Right lobe of liver (tissue), 6 donors: ENCODE measurements at regions not wholly inside any gene's neighbourhood (a gene's known extent, or its start where the extent isn't known, plus 50 kb on each side); places are given as distances from the start of the nearest gene placed in this dataset.

ENCODE experiments used
- ATAC-seq, 4 donors: fragments of 200-7000 bp; cut with Tn5 transposase; one replicate each; pipeline ENCODE4 v1.9.1; 2020; ENCODE audit warnings: mild to moderate bottlenecking in 4 of 4, moderate library complexity in 4 of 4
- DNase-seq, 3 donors: peaks; one replicate each; pipeline ENCODE4 v3.0.0-alpha.2; 2020
- H3K27ac ChIP-seq, 3 donors: fragments of 200-600 bp; one replicate each; pipeline ENCODE4 v1.8.0; 2022
- H3K27me3 ChIP-seq, 2 donors: fragments of 200-600 bp; one replicate each; pipeline ENCODE4 v1.8.0; 2022
- H3K36me3 ChIP-seq, 4 donors: fragments of 200-600 bp; sonication (generic) in 1 of 4; one replicate each; pipeline versions ENCODE4 v1.5.1 to v1.8.0; 2017 to 2022; ENCODE audit warnings: control low read depth in 1 of 4
- H3K4me1 ChIP-seq, 4 donors: fragments of 200-600 bp; sonication (generic) in 1 of 4; one replicate each; pipeline versions ENCODE4 v1.5.1 to v1.8.0; 2017 to 2022; ENCODE audit warnings: control low read depth in 1 of 4
- H3K4me3 ChIP-seq, 3 donors: fragments of 200-600 bp; one replicate each; pipeline ENCODE4 v1.8.0; 2022
- H3K9me3 ChIP-seq, 4 donors: fragments of 200-600 bp; sonication (generic) in 1 of 4; one replicate each; pipeline versions ENCODE4 v1.5.1 to v1.8.0; 2017 to 2022; ENCODE audit warnings: control low read depth in 1 of 4
- CTCF ChIP-seq, 4 donors: fragments of 200-600 bp in 3 of 4; fragments of 450-650 bp in 1 of 4; IDR thresholded peaks; one replicate each; pipeline versions ENCODE4 v1.5.1 to v1.8.0; 2016 to 2022; ENCODE audit warnings: antibody characterized with exemption in 4 of 4, mild to moderate bottlenecking in 2 of 4
- POLR2A ChIP-seq: fragments of 450-650 bp; IDR thresholded peaks from one replicate; pipeline ENCODE4 v1.6.1; 2017; ENCODE audit warnings: antibody characterized with exemption, mild to moderate bottlenecking
- WGBS: methylation state at CpG from one replicate; pipeline ENCODE4 v1.1.6; 2018; ENCODE audit warnings: low coverage, low lambda C conversion rate; ENCODE audit not compliant: insufficient coverage; ENCODE audit errors: missing lambda C conversion rate; 5-methylcytosine and 5-hydroxymethylcytosine counted together
- intact Hi-C, 2 donors: fragments of 100-400 bp; cut with DNase I; formaldehyde crosslinking; loops; one replicate each; pipeline versions ENCODE4 v1.11.2 to v1.14.1; 2022
- donor health status: DM: no; HTN: yes; CAD: no.
- donor health status: DM: no; HTN: no; CAD: no.
- donor health status: DM: no; HTN: no; CAD: no.
- donor health status: DM: no; HTN: yes; CAD: no.
- donor health status: DM: no; HTN: yes; CAD: no.

GRCh38 chr16:86910161-86910769 lies 331.9 kb downstream of the FOXL1 start:
- Histone ChIP-seq H3K9me3 (no peaks in the 10 kb centered on the region), H3K4me3 (no peak overlapping the region), H3K27me3 (no peaks in the 10 kb centered on the region), H3K4me1 (no peaks in the 10 kb centered on the region), H3K27ac (no peak overlapping the region), H3K36me3 (no peaks in the 10 kb centered on the region)
- ATAC-seq (no peak), DNase-seq (no peak)
- WGBS = 60% methylated on average over 12 of the region's 16 CpGs
- TF ChIP-seq CTCF (IDR thresholded peaks at IDR 0.05) = no peak
- no peak for TF ChIP-seq POLR2A
- intact Hi-C loops = no loop called here

GRCh38 chr16:86911437-86911958 lies 333.1 kb downstream of the FOXL1 start:
- H3K4me1 ChIP-seq = no peaks in the 10 kb centered on the region
- no peaks in the 10 kb centered on the region for H3K9me3 ChIP-seq
- intact Hi-C loops = no loop called here

GRCh38 chr16:86913886-86914285 lies 335.5 kb downstream of the FOXL1 start:
- no peak overlapping the region for H3K27ac ChIP-seq
- no peaks in the 10 kb centered on the region for H3K9me3 ChIP-seq
- H3K36me3 ChIP-seq = no peaks in the 10 kb centered on the region
- no peak overlapping the region for H3K4me3 ChIP-seq
- TF ChIP-seq CTCF (IDR thresholded peaks at IDR 0.05) (no peak), POLR2A (no peak)
- WGBS = 84% methylated on average over 7 of the region's 7 CpGs
- intact Hi-C loops = no loop called here
- H3K27me3 ChIP-seq = no peaks in the 10 kb centered on the region
- DNase-seq (no peak), ATAC-seq (no peak)
- no peaks in the 10 kb centered on the region for H3K4me1 ChIP-seq

More at GRCh38 chr16:86911437-86911958, 333.1 kb downstream of the FOXL1 start:
- Histone ChIP-seq H3K4me3 (no peak overlapping the region), H3K36me3 (no peaks in the 10 kb centered on the region), H3K27ac (no peak overlapping the region), H3K27me3 (no peaks in the 10 kb centered on the region)
- TF ChIP-seq POLR2A = no peak
- TF ChIP-seq CTCF (IDR thresholded peaks at IDR 0.05) = no peak
- no peak for DNase-seq
- 62% methylated on average over 3 of the region's 4 CpGs for WGBS
- no peak for ATAC-seq

- no peaks in the 10 kb centered on the region for H3K36me3 ChIP-seq
- ATAC-seq (peak in 3 of 4 donors; percentile 7 to 52 (median 36)), DNase-seq (no peak)
- no peak overlapping the region for H3K4me3 ChIP-seq
- H3K27me3 ChIP-seq = no peaks in the 10 kb centered on the region
- no peak overlapping the region for H3K27ac ChIP-seq
- no peaks in the 10 kb centered on the region for H3K4me1 ChIP-seq
- intact Hi-C loops = no loop called here
- 31% methylated on average over 9 of the region's 18 CpGs for WGBS
- TF ChIP-seq POLR2A (no peak), CTCF (IDR thresholded peaks at IDR 0.05) (no peak)
- no peaks in the 10 kb centered on the region for H3K9me3 ChIP-seq
Measured at GRCh38 chr16:86914876-86915717, 336.7 kb downstream of the FOXL1 start.
